Mesendoderm (in vitro differentiated cells): ENCODE measurements at regions not wholly inside any gene's neighbourhood (a gene's known extent, or its start where the extent isn't known, plus 50 kb on each side); places are given as distances from the start of the nearest gene placed in this dataset.

ENCODE experiments used
- DNase-seq: peaks from one replicate; pipeline ENCODE4 v3.0.0; 2013
- H2AK5ac ChIP-seq: 2 replicates; pipeline ENCODE4 v1.6.1; 2013; ENCODE audit warnings: low read length, inconsistent platforms
- H2BK120ac ChIP-seq: 2 replicates; pipeline ENCODE4 v1.6.1; 2013; ENCODE audit warnings: low read depth, mild to moderate bottlenecking, low read length, moderate library complexity, mixed read lengths
- H2BK15ac ChIP-seq: replicated peaks from 2 replicates; pipeline ENCODE4 v1.6.1; 2013; ENCODE audit warnings: low read depth, mild to moderate bottlenecking, moderate library complexity
- H2BK5ac ChIP-seq: 2 replicates; pipeline ENCODE4 v1.6.1; 2013; ENCODE audit warnings: low read length, inconsistent platforms
- H3K18ac ChIP-seq: 2 replicates; pipeline ENCODE4 v1.6.1; 2013; ENCODE audit warnings: mild to moderate bottlenecking, low read length, mixed read lengths
- H3K23ac ChIP-seq: one replicate; pipeline ENCODE4 v1.6.1; 2013; ENCODE audit warnings: low read length
- H3K27ac ChIP-seq: 2 replicates; pipeline ENCODE4 v1.5.1; 2013; ENCODE audit warnings: low read depth, mild to moderate bottlenecking, inconsistent platforms, low read length, moderate library complexity
- H3K27me3 ChIP-seq: 2 replicates; pipeline ENCODE4 v1.6.1; 2013; ENCODE audit warnings: low read length, control low read depth, mild to moderate bottlenecking, inconsistent platforms; ENCODE audit not compliant: insufficient read depth, poor library complexity
- H3K36me3 ChIP-seq: 2 replicates; pipeline ENCODE4 v1.6.1; 2013; ENCODE audit warnings: low read length, inconsistent platforms; ENCODE audit not compliant: control insufficient read depth, insufficient read depth
- H3K4ac ChIP-seq: one replicate; pipeline ENCODE4 v1.6.1; 2013; ENCODE audit warnings: low read depth, mild to moderate bottlenecking, low read length, moderate library complexity
- H3K4me1 ChIP-seq: 2 replicates; pipeline ENCODE4 v1.6.1; 2013; ENCODE audit warnings: low read depth, low read length, inconsistent platforms; ENCODE audit not compliant: control insufficient read depth
- H3K4me2 ChIP-seq: 2 replicates; pipeline ENCODE4 v1.6.1; 2013; ENCODE audit warnings: low read length
- H3K4me3 ChIP-seq: 2 replicates; pipeline ENCODE4 v1.5.1; 2013; ENCODE audit warnings: mild to moderate bottlenecking, low read length
- H3K56ac ChIP-seq: one replicate; pipeline ENCODE4 v1.6.1; 2013; ENCODE audit warnings: low read length
- H3K79me1 ChIP-seq: 2 replicates; pipeline ENCODE4 v1.6.1; 2013; ENCODE audit warnings: low read length, inconsistent platforms
- H3K79me2 ChIP-seq: 2 replicates; pipeline ENCODE4 v1.6.1; 2013; ENCODE audit warnings: mild to moderate bottlenecking, low read length; ENCODE audit not compliant: control insufficient read depth, insufficient read depth
- H3K9ac ChIP-seq: 2 replicates; pipeline ENCODE4 v1.6.1; 2013; ENCODE audit warnings: low read length, inconsistent platforms
- H4K5ac ChIP-seq: one replicate; pipeline ENCODE4 v1.6.1; 2013; ENCODE audit warnings: low read length
- H4K8ac ChIP-seq: one replicate; pipeline ENCODE4 v1.6.1; 2013; ENCODE audit warnings: low read depth, mild to moderate bottlenecking, control low read depth, low read length, moderate library complexity
- WGBS: extraction: QIAGEN DNeasy Blood & Tissue Kit; methylation state at CpG from one replicate; pipeline ENCODE4 v1.1.7; 2013; ENCODE audit warnings: low lambda C conversion rate, missing lambda C conversion rate; ENCODE audit not compliant: insufficient coverage; ENCODE audit errors: extremely low coverage; 5-methylcytosine and 5-hydroxymethylcytosine counted together

GRCh38 chr7:80359476-80359875 lies 152.4 kb downstream of the GNAT3 start:
- H3K56ac ChIP-seq: no peak overlapping the region

DNA sequence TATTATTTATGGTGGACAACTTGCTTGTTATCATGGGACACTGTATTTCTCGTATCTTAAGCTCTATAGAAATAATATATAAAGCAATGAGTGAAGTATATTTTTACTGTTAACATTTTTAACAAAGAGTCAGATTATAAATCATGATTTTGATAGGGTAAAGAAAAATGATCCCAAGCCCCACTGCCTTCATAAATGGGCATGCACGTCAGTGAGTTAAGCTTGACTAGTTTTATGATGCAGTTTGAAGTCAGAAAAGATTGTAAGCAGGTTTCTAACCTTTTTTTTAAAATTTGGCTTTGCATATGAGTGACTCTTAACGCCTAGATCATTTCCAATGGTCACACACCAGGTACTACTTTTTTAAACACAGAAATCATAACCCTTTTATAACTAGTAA lies 152.8 kb downstream of the GNAT3 start:
- H2BK5ac ChIP-seq: no peak overlapping the region
- no peak overlapping the region for H3K4me2 ChIP-seq
- H3K18ac ChIP-seq: no peak overlapping the region
- H3K56ac ChIP-seq: no peak overlapping the region
- no peak overlapping the region for H4K8ac ChIP-seq
- no peak overlapping the region for H3K9ac ChIP-seq
- no peaks in the 10 kb centered on the region for H3K79me2 ChIP-seq
- H3K4ac ChIP-seq: no peak overlapping the region
- no peaks in the 10 kb centered on the region for H3K79me1 ChIP-seq
- H2BK120ac ChIP-seq: no peak overlapping the region
- no peak overlapping the region for H3K23ac ChIP-seq
- no peak overlapping the region for H3K27ac ChIP-seq
- WGBS: no CpG with 5 or more reads among the region's 3 CpGs
- H3K4me1 ChIP-seq: no peaks in the 10 kb centered on the region
- H3K36me3 ChIP-seq: no peaks in the 10 kb centered on the region
- DNase-seq: no peak
- H4K5ac ChIP-seq: no peak overlapping the region
- no peak overlapping the region for H2AK5ac ChIP-seq
- no peak overlapping the region for H3K4me3 ChIP-seq
- H2BK15ac ChIP-seq: no peak overlapping the region
- H3K27me3 ChIP-seq: no peaks in the 10 kb centered on the region

More at GRCh38 chr7:80359476-80359875, 152.4 kb downstream of the GNAT3 start:
- no peak overlapping the region for H2BK15ac ChIP-seq
- no peak overlapping the region for H4K5ac ChIP-seq
- no peaks in the 10 kb centered on the region for H3K27me3 ChIP-seq
- no peak overlapping the region for H3K18ac ChIP-seq
- H2BK120ac ChIP-seq: no peak overlapping the region
- no peak overlapping the region for H3K4me3 ChIP-seq
- WGBS: no CpG with 5 or more reads among the region's 2 CpGs
- H4K8ac ChIP-seq: no peak overlapping the region
- no peak for DNase-seq
- no peaks in the 10 kb centered on the region for H3K79me2 ChIP-seq
- no peak overlapping the region for H3K27ac ChIP-seq
- no peak overlapping the region for H3K4ac ChIP-seq
- no peaks in the 10 kb centered on the region for H3K36me3 ChIP-seq
- no peaks in the 10 kb centered on the region for H3K4me1 ChIP-seq
- H3K79me1 ChIP-seq: no peaks in the 10 kb centered on the region
- no peak overlapping the region for H3K9ac ChIP-seq
- H3K23ac ChIP-seq: no peak overlapping the region
- no peak overlapping the region for H2BK5ac ChIP-seq
- no peak overlapping the region for H2AK5ac ChIP-seq
- H3K4me2 ChIP-seq: no peak overlapping the region

DNA sequence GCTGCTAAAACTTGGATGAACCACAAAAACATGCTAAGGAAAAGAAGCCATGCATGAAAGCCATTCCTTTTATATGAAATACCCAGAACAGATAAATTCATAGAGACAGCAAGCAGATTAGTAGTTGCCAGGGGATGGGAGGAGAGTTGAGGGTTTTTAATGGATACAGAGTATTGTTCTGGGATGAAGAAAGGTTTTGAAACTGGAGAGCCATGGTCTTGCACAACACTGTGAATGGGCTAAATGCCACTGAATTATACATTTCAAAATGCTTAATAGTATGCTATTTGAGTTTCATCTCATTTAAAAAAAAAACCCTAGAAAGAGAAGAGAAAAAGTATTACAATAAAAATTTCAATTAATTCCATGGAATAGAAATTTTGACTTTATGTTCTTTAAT lies 154.3 kb downstream of the GNAT3 start:
- Histone ChIP-seq H3K56ac (no peak overlapping the region), H2AK5ac (no peak overlapping the region), H3K27ac (no peak overlapping the region), H3K4ac (no peak overlapping the region), H3K23ac (no peak overlapping the region), H3K18ac (no peak overlapping the region), H3K79me2 (no peaks in the 10 kb centered on the region), H3K4me2 (no peak overlapping the region), H3K27me3 (no peaks in the 10 kb centered on the region), H3K36me3 (no peaks in the 10 kb centered on the region), H3K79me1 (no peaks in the 10 kb centered on the region), H4K8ac (no peak overlapping the region), H3K4me3 (no peak overlapping the region), H4K5ac (no peak overlapping the region), H3K4me1 (no peaks in the 10 kb centered on the region), H2BK120ac (no peak overlapping the region), H2BK15ac (no peak overlapping the region), H3K9ac (no peak overlapping the region), H2BK5ac (no peak overlapping the region)
- no peak for DNase-seq

GRCh38 chr7:80350430-80350829 lies 161.4 kb downstream of the GNAT3 start:
- no peaks in the 10 kb centered on the region for H3K27me3 ChIP-seq
- WGBS: no CpG with 5 or more reads among the region's 1 CpG
- no peaks in the 10 kb centered on the region for H3K4me1 ChIP-seq
- H3K23ac ChIP-seq: no peak overlapping the region
- no peaks in the 10 kb centered on the region for H3K36me3 ChIP-seq
- no peak overlapping the region for H2BK5ac ChIP-seq
- H3K27ac ChIP-seq: no peak overlapping the region
- no peak overlapping the region for H4K5ac ChIP-seq
- H2BK120ac ChIP-seq: no peak overlapping the region
- no peak overlapping the region for H3K56ac ChIP-seq
- no peak for DNase-seq
- no peak overlapping the region for H3K4me3 ChIP-seq
- no peak overlapping the region for H2AK5ac ChIP-seq
- no peak overlapping the region for H3K4me2 ChIP-seq
- H3K4ac ChIP-seq: no peak overlapping the region
- no peak overlapping the region for H2BK15ac ChIP-seq
- no peak overlapping the region for H4K8ac ChIP-seq
- no peak overlapping the region for H3K9ac ChIP-seq
- no peaks in the 10 kb centered on the region for H3K79me1 ChIP-seq
- no peaks in the 10 kb centered on the region for H3K79me2 ChIP-seq
- H3K18ac ChIP-seq: no peak overlapping the region

DNA sequence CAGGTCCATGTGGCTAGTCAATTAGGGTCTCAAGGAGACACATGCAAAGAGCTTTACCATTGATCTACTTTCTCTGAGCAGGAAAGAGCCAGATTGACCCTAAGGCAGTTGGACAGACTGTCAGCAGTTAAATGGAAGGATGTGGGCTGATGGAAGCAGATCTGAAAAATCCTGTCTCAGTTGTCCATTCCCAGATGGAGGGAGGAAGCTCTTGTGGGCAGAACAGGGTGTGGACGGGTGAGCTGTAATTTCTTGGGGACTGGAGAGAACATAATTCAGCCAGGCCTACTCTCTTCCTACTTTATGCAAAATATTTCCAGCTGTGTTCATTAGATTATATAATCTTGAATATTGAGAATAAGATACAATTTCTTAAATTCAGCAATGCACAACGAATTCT lies 163.6 kb downstream of the GNAT3 start:
- Histone ChIP-seq H3K4me1 (no peaks in the 10 kb centered on the region), H3K27ac (no peak overlapping the region), H3K23ac (no peak overlapping the region), H3K79me2 (no peaks in the 10 kb centered on the region), H2BK120ac (no peak overlapping the region), H3K56ac (no peak overlapping the region), H2BK15ac (no peak overlapping the region), H3K4ac (no peak overlapping the region), H3K18ac (no peak overlapping the region), H3K36me3 (no peaks in the 10 kb centered on the region), H4K8ac (no peak overlapping the region), H3K9ac (no peak overlapping the region), H3K79me1 (no peaks in the 10 kb centered on the region), H2AK5ac (no peak overlapping the region), H4K5ac (no peak overlapping the region), H3K4me3 (no peak overlapping the region), H2BK5ac (no peak overlapping the region), H3K27me3 (no peaks in the 10 kb centered on the region), H3K4me2 (no peak overlapping the region)
- WGBS: no CpG with 5 or more reads among the region's 2 CpGs
- no peak for DNase-seq

DNA sequence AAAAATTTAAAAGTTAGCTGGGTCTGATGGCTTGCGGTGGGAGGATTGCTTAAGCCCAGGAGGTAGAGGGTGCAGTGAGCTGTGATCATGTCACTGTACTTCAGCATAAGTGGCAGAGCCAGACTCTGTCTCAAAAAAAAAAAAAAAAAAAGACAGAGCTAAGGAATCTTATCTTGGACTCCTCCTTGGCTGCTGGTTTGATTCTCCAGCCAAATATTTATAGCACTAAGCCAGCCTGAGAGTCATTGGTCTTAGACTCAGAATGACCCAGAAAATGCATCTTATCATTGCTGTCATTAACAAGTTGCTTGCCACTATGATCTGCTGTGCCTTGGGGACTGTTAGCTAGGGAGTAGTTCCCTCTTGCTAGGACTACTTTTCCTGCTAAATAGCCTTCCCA lies 164.7 kb downstream of the GNAT3 start:
- peak; percentile 4 for DNase-seq
- no peak overlapping the region for H3K23ac ChIP-seq
- H3K4me3 ChIP-seq: no peak overlapping the region
- no peaks in the 10 kb centered on the region for H3K79me1 ChIP-seq
- H3K4me1 ChIP-seq: no peaks in the 10 kb centered on the region
- H2BK120ac ChIP-seq: no peak overlapping the region
- no peak overlapping the region for H3K18ac ChIP-seq
- no CpG with 5 or more reads among the region's 1 CpG for WGBS
- no peak overlapping the region for H4K5ac ChIP-seq
- H2BK5ac ChIP-seq: no peak overlapping the region
- no peak overlapping the region for H3K27ac ChIP-seq
- H3K79me2 ChIP-seq: no peaks in the 10 kb centered on the region
- H2AK5ac ChIP-seq: no peak overlapping the region
- H3K4me2 ChIP-seq: no peak overlapping the region
- H4K8ac ChIP-seq: no peak overlapping the region
- H3K27me3 ChIP-seq: no peaks in the 10 kb centered on the region
- H2BK15ac ChIP-seq: no peak overlapping the region
- H3K56ac ChIP-seq: no peak overlapping the region
- H3K9ac ChIP-seq: no peak overlapping the region
- H3K4ac ChIP-seq: no peak overlapping the region
- H3K36me3 ChIP-seq: no peaks in the 10 kb centered on the region
